ENCODE measurements at regions not wholly inside any gene's neighbourhood (a gene's known extent, or its start where the extent isn't known, plus 50 kb on each side); places are given as distances from the start of the nearest gene placed in this dataset.

DNA sequence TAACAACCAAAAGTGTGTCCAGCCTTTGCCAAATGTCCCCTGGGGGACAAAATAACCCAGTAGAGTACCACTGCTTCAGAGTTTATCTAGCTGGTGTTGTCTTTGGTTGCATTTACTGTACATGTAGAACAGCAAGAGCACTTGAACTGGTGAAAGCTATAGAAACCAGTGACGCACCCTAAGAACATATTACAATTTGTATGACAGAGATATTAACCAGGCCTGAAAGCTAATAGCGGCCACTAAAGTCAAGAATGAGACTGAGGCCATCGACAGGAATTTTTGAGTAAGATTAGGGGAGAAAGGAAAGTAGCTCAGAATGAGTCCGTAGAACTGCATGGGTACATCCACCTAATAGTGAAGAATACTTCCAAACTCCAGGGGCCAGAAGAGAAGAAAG is 236.2 kb downstream of the MTERF1 start:
- TF ChIP-seq CTCF (conservative IDR thresholded peaks at IDR 0.05; ENCODE audit: low read depth, low read length) (no peak), EZH2 (IDR thresholded peaks at IDR 0.05; ENCODE audit: borderline replicate concordance, low read depth, low read length, poor library complexity, severe bottlenecking) (no peak)

Data from A673 (cell line).